HEK293T (cell line): ENCODE measurements at regions not wholly inside any gene's neighbourhood (a gene's known extent, or its start where the extent isn't known, plus 50 kb on each side); places are given as distances from the start of the nearest gene placed in this dataset.

Source experiments
- CTCF ChIA-PET: fragments of 350-600 bp; formaldehyde crosslinking; extraction: SDS; loops from one replicate; lab custom pipeline; 2021; ENCODE audit warnings: antibody characterized with exemption, inconsistent platforms; lab: Yijun Ruan, JAX
- POLR2A ChIA-PET: fragments of 350-600 bp; formaldehyde crosslinking; extraction: SDS; loops from one replicate; lab custom pipeline; 2020; ENCODE audit warnings: antibody characterized with exemption, inconsistent platforms; lab: Yijun Ruan, JAX
- DNase-seq: peaks from one replicate; pipeline ENCODE4 v3.0.0; 2012; ENCODE audit warnings: mixed read lengths; ENCODE audit errors: extremely low spot score
- ARNT ChIP-seq: fragments of 450-650 bp; IDR thresholded peaks from 2 replicates; pipeline ENCODE4 v1.6.1; 2017; ENCODE audit warnings: mild to moderate bottlenecking
- BHLHE40 ChIP-seq: fragments of 450-650 bp; IDR thresholded peaks from 2 replicates; pipeline ENCODE4 v1.6.1; 2016; ENCODE audit warnings: mild to moderate bottlenecking, moderate library complexity, borderline replicate concordance
- CTBP1 ChIP-seq: fragments of 450-650 bp; IDR thresholded peaks from 2 replicates; pipeline ENCODE4 v1.6.1; 2016; ENCODE audit warnings: borderline replicate concordance
- ELF4 ChIP-seq: fragments of 450-650 bp; IDR thresholded peaks from 2 replicates; pipeline ENCODE4 v1.6.1; 2017; ENCODE audit warnings: antibody characterized with exemption
- FOXA1 ChIP-seq: fragments of 450-650 bp; IDR thresholded peaks from 2 replicates; pipeline ENCODE4 v1.6.1; 2016; ENCODE audit warnings: mild to moderate bottlenecking
- FOXK2 ChIP-seq: fragments of 450-650 bp; IDR thresholded peaks from 2 replicates; pipeline ENCODE4 v1.6.1; 2016; ENCODE audit warnings: mild to moderate bottlenecking
- FOXM1 ChIP-seq: fragments of 450-650 bp; IDR thresholded peaks from 2 replicates; pipeline ENCODE4 v1.6.1; 2017; ENCODE audit warnings: mild to moderate bottlenecking, borderline replicate concordance
- HDGF ChIP-seq: fragments of 450-650 bp; IDR thresholded peaks from 2 replicates; pipeline ENCODE4 v1.6.1; 2017; ENCODE audit warnings: antibody characterized with exemption, borderline replicate concordance
- L3MBTL2 ChIP-seq: fragments of 450-650 bp; conservative IDR thresholded peaks from 2 replicates; pipeline ENCODE4 v1.6.1; 2016; ENCODE audit warnings: mild to moderate bottlenecking
- LEF1 ChIP-seq: fragments of 450-650 bp; IDR thresholded peaks from 2 replicates; pipeline ENCODE4 v1.6.1; 2017; ENCODE audit warnings: mild to moderate bottlenecking, borderline replicate concordance
- NFRKB ChIP-seq: fragments of 450-650 bp; IDR thresholded peaks from 2 replicates; pipeline ENCODE4 v1.6.1; 2016; ENCODE audit warnings: mild to moderate bottlenecking, moderate library complexity
- PKNOX1 ChIP-seq: fragments of 450-650 bp; IDR thresholded peaks from 2 replicates; pipeline ENCODE4 v1.6.1; 2016
- SP1 ChIP-seq: fragments of 450-650 bp; IDR thresholded peaks from 2 replicates; pipeline ENCODE4 v1.6.1; 2017
- SUZ12 ChIP-seq: fragments of 450-650 bp; IDR thresholded peaks from 2 replicates; pipeline ENCODE4 v1.6.1; 2016; ENCODE audit warnings: mild to moderate bottlenecking
- TARDBP ChIP-seq: fragments of 450-650 bp; IDR thresholded peaks from 2 replicates; pipeline ENCODE4 v1.6.1; 2016
- ZNF384 ChIP-seq: fragments of 450-650 bp; IDR thresholded peaks from 2 replicates; pipeline ENCODE4 v1.6.1; 2016

DNA sequence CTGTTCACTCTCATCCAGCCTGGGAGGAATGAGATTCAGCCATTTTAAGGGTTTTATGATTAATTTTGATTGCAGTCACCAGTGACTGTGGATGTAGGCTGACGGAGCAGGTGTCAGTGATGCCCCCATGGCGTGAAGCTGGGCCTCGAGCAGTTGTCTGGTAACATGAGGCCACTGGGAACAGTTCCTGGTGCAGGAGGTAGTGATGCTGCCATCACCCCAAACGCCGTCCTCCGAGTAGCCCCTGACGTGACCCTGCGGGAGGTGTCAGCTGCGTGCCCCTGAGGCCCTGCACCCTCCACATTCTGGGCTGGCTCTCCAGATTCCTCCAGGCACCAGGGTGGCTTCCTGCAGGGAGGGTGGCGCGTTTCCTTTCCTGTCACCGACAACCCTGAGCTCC lies 277.2 kb downstream of the TEX29 start:
- DNase-seq: no peak
- TF ChIP-seq SP1: no peak
- no peak for TF ChIP-seq LEF1
- TF ChIP-seq NFRKB: no peak
- no peak for TF ChIP-seq ZNF384
- TF ChIP-seq ARNT: no peak
- TF ChIP-seq L3MBTL2: no peak
- no peak for TF ChIP-seq CTBP1
- TF ChIP-seq TARDBP: no peak
- TF ChIP-seq FOXA1: no peak
- TF ChIP-seq SUZ12: no peak
- TF ChIP-seq FOXK2: no peak
- CTCF ChIA-PET: no interaction called here
- POLR2A ChIA-PET: no interaction called here

DNA sequence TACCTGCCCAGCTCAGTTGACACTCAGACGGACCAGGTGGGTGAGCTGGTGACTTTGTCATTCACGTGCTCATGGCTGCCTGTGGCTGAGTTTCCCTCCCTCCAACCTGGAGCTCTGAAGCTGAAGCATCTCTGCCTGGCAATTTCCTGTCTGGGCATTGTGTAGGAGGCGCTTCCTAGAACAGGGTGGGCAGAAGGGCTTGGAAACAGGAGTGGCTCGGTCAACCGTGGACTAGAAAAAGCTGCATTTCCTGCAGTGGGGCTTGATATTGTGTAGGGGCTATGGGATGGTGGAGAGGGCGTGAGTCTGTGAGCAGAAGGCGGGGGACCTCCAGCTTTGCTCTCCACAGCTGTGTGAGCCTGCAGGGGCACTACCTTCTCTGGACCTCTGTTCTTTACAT lies 278.3 kb downstream of the TEX29 start:
- TF ChIP-seq LEF1: no peak
- TF ChIP-seq ELF4: no peak
- no peak for TF ChIP-seq FOXM1
- TF ChIP-seq SUZ12: no peak
- no peak for TF ChIP-seq ARNT
- no peak for TF ChIP-seq L3MBTL2
- TF ChIP-seq FOXK2: no peak
- no peak for TF ChIP-seq ZNF384
- TF ChIP-seq TARDBP: no peak
- TF ChIP-seq CTBP1: no peak
- no peak for TF ChIP-seq HDGF
- no peak for TF ChIP-seq PKNOX1
- no peak for TF ChIP-seq SP1
- no peak for TF ChIP-seq NFRKB
- ChIA-PET POLR2A (no interaction called here), CTCF (no interaction called here)
- no peak for DNase-seq

GRCh38 chr13:111599791-111600190 lies 279.3 kb downstream of the TEX29 start:
- CTCF ChIA-PET: interaction anchor here (0.8 kb wide), 2 partner anchors 20 to 54 kb away, joined by 3 read pairs; no protein-coding TSS in a partner anchor
- DNase-seq: no peak
- TF ChIP-seq TARDBP: no peak
- TF ChIP-seq CTBP1: no peak
- no peak for TF ChIP-seq ARNT
- TF ChIP-seq ELF4: no peak
- no peak for TF ChIP-seq NFRKB
- POLR2A ChIA-PET: no interaction called here

DNA sequence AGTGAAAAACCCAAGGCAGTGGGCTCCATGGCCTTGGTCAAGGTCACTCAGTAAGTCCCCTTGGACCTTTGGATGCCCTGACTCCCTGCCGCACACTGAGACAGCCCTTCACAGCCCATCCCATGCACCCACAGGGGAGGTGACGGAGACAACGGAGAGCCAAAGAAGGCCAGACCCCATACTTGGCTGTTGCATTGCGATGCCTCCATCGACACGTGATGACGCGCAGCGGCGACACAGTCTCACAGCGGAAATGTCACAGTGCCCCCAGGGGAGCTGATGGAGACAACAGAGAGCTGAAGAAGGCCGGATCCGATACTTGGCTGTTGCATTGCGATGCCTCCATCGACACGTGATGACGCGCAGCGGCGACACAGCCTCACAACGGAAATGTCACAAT lies 282.4 kb downstream of the TEX29 start:
- CTCF ChIA-PET: no interaction called here
- TF ChIP-seq SUZ12 (no peak), ZNF384 (no peak), PKNOX1 (no peak), FOXM1 (no peak), FOXK2 (no peak), SP1 (no peak), L3MBTL2 (no peak), TARDBP (no peak), FOXA1 (no peak), BHLHE40 (no peak), NFRKB (no peak), LEF1 (no peak), ARNT (no peak), ELF4 (no peak), HDGF (no peak)
- DNase-seq: no peak
- POLR2A ChIA-PET: no interaction called here

- POLR2A ChIA-PET: no interaction called here
- CTCF ChIA-PET: no interaction called here
- DNase-seq: no peak
These were observed 283.7 kb downstream of the TEX29 start for GRCh38 chr13:111604097-111604496.

GRCh38 chr13:111608556-111608955 lies 288.1 kb downstream of the TEX29 start:
- DNase-seq: no peak
- POLR2A ChIA-PET: no interaction called here
- no peak for TF ChIP-seq SP1
- no peak for TF ChIP-seq TARDBP
- TF ChIP-seq ELF4: no peak
- no peak for TF ChIP-seq HDGF
- no peak for TF ChIP-seq ARNT
- no peak for TF ChIP-seq NFRKB
- TF ChIP-seq FOXM1: no peak
- TF ChIP-seq SUZ12: no peak
- TF ChIP-seq CTBP1: no peak
- no peak for TF ChIP-seq PKNOX1
- CTCF ChIA-PET: no interaction called here

More at GRCh38 chr13:111604097-111604496, 283.7 kb downstream of the TEX29 start:
- TF ChIP-seq TARDBP: no peak

DNA sequence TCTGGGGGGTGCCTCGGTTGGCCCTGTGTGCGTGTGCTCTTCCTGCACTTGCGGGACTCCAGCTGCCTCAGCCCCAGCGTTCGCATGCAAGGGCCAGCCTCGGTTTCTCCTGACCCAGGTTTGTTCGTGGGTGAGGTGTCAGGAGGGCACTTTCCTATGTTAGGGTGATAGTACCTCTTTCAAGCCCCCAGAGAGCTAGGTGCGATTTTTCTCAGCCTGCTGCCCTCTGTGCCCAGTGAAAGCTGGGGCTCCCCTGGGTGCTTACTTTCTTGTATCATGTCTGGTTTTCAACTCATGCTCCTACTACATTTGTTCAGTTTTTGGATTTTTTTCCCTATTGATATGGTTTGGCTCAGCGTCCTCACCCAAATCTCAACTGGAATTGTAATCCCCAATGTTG lies 289.2 kb downstream of the TEX29 start:
- ChIA-PET CTCF (no interaction called here), POLR2A (no interaction called here)
- TF ChIP-seq FOXM1 (no peak), BHLHE40 (no peak), NFRKB (no peak), PKNOX1 (no peak), SP1 (no peak), ZNF384 (no peak), L3MBTL2 (no peak), CTBP1 (no peak), ELF4 (no peak), FOXK2 (no peak), ARNT (no peak), FOXA1 (no peak), TARDBP (no peak), HDGF (no peak), LEF1 (no peak), SUZ12 (no peak)
- DNase-seq: no peak
